HepG2 (cell line): ENCODE measurements at regions not wholly inside any gene's neighbourhood (a gene's known extent, or its start where the extent isn't known, plus 50 kb on each side); places are given as distances from the start of the nearest gene placed in this dataset.

Source experiments
- GATAD2A ChIP-seq: IDR thresholded peaks from 2 replicates; pipeline ENCODE4 v1.6.1; 2016
- HDAC2 ChIP-seq: sonication (generic); formaldehyde crosslinking; IDR thresholded peaks from 2 replicates; pipeline ENCODE4 v1.4.0; 2020; ENCODE audit warnings: missing genetic modification reagents
- MED13 ChIP-seq: sonication (generic); formaldehyde crosslinking; IDR thresholded peaks from 2 replicates; pipeline ENCODE4 v1.5.0; 2020; ENCODE audit warnings: missing genetic modification reagents
- MXD3 ChIP-seq: IDR thresholded peaks from 2 replicates; pipeline ENCODE4 v1.6.1; 2016; ENCODE audit warnings: mild to moderate bottlenecking, missing biosample characterization, missing genetic modification reagents
- NFRKB ChIP-seq: fragments of 450-650 bp; IDR thresholded peaks from 2 replicates; pipeline ENCODE4 v1.6.1; 2017
- SSRP1 ChIP-seq: IDR thresholded peaks from 2 replicates; pipeline ENCODE4 v1.6.1; 2016; ENCODE audit warnings: control low read depth
- ZHX2 ChIP-seq, 2 experiments: sonication (generic) in 1 of 2; formaldehyde crosslinking in 1 of 2; IDR thresholded peaks; 2 replicates each; pipeline versions ENCODE4 v1.6.1 to v1.9.0; 2014 to 2022; ENCODE audit warnings: antibody characterized with exemption in 1 of 2, borderline replicate concordance in 1 of 2, inconsistent platforms in 1 of 2, low read depth in 1 of 2, missing genetic modification reagents in 1 of 2
- ZNF496 ChIP-seq: sonication (generic); formaldehyde crosslinking; IDR thresholded peaks from 2 replicates; pipeline ENCODE4 v1.8.1; 2023; ENCODE audit warnings: mild to moderate bottlenecking, moderate library complexity, missing genetic modification reagents; ENCODE audit not compliant: insufficient replicate concordance
- ZNF776 ChIP-seq: sonication (generic); formaldehyde crosslinking; IDR thresholded peaks from 2 replicates; pipeline ENCODE4 v1.4.0; 2020; ENCODE audit warnings: mild to moderate bottlenecking, missing genetic modification reagents
- ZNF781 ChIP-seq: sonication (generic); formaldehyde crosslinking; IDR thresholded peaks from 2 replicates; pipeline ENCODE4 v1.5.1; 2020; ENCODE audit warnings: borderline replicate concordance, mild to moderate bottlenecking, missing genetic modification reagents; ENCODE audit errors: not compliant biosample characterization

- TF ChIP-seq MXD3 (CRISPR knock-in tag) (no peak), ZNF781 (CRISPR knock-in tag) (no peak), MED13 (CRISPR knock-in tag) (no peak), SSRP1 (peak; percentile 78; the same call in 1 of the 2 replicates), NFRKB (no peak), ZNF776 (CRISPR knock-in tag) (no peak), HDAC2 (no peak), ZHX2 (IDR thresholded peaks at IDR 0.05; ENCODE audit: low read depth) (no peak), ZHX2 (CRISPR knock-in tag; IDR thresholded peaks at IDR 0.05; ENCODE audit: borderline replicate concordance) (no peak), ZNF496 (no peak), GATAD2A (CRISPR knock-in tag) (peak; percentile 40; the same call in 1 of the 2 replicates)
- TF ChIP-seq, all 625 proteins: peak for 7
Measured at GRCh38 chr6:41475737-41476357, 70.3 kb upstream of the FOXP4 start (continued).
